Chondrocyte (in vitro differentiated cells): ENCODE measurements at regions not wholly inside any gene's neighbourhood (a gene's known extent, or its start where the extent isn't known, plus 50 kb on each side); places are given as distances from the start of the nearest gene placed in this dataset.
"Not testable (repeated sequence)": the region's sequence is repeated elsewhere in the genome, so short reads cannot be mapped to it uniquely, and the experiment has no call there.

Experiments
- DNase-seq: peaks from one replicate; pipeline ENCODE4 v3.0.0; 2021; ENCODE audit warnings: mixed read lengths, low spot score
- H3K27ac Mint-ChIP-seq: one replicate; pipeline ENCODE4 v1.8.0; 2021; ENCODE audit warnings: mild to moderate bottlenecking, moderate library complexity, mixed read lengths; ENCODE audit not compliant: unreplicated experiment
- H3K27me3 Mint-ChIP-seq: 2 replicates; pipeline ENCODE4 v1.8.0; 2021; ENCODE audit warnings: low read depth, mixed read lengths
- H3K36me3 Mint-ChIP-seq: 2 replicates; pipeline ENCODE4 v1.8.0; 2021; ENCODE audit warnings: low read depth, mixed read lengths
- H3K4me1 Mint-ChIP-seq: 2 replicates; pipeline ENCODE4 v1.8.0; 2021; ENCODE audit warnings: low read depth, mild to moderate bottlenecking, mixed read lengths
- H3K4me3 Mint-ChIP-seq: one replicate; pipeline ENCODE4 v1.8.0; 2021; ENCODE audit warnings: mild to moderate bottlenecking, moderate library complexity, mixed read lengths; ENCODE audit not compliant: unreplicated experiment
- H3K9me3 Mint-ChIP-seq: 2 replicates; pipeline ENCODE4 v1.8.0; 2021; ENCODE audit warnings: low read depth, mixed read lengths
- TF ChIP-seq, protein P1 (sequence below): fragments of 200-600 bp; sonication (generic); IDR thresholded peaks from 2 replicates; pipeline ENCODE4 v1.5.0; 2021; ENCODE audit warnings: antibody characterized with exemption, mild to moderate bottlenecking, moderate library complexity

GRCh38 chr2:49737606-49738005 lies 583.3 kb upstream of the FSHR start:
- no peak for DNase-seq
- H3K27me3 Mint-ChIP-seq = no peaks in the 10 kb centered on the region
- no peaks in the 10 kb centered on the region for H3K36me3 Mint-ChIP-seq
- H3K4me3 Mint-ChIP-seq = no peak overlapping the region
- no peaks in the 10 kb centered on the region for H3K4me1 Mint-ChIP-seq
- peaks cover 6% of the 10 kb centered on the region for H3K9me3 Mint-ChIP-seq
- H3K27ac Mint-ChIP-seq = no peak overlapping the region
- TF ChIP-seq, protein P1, sequence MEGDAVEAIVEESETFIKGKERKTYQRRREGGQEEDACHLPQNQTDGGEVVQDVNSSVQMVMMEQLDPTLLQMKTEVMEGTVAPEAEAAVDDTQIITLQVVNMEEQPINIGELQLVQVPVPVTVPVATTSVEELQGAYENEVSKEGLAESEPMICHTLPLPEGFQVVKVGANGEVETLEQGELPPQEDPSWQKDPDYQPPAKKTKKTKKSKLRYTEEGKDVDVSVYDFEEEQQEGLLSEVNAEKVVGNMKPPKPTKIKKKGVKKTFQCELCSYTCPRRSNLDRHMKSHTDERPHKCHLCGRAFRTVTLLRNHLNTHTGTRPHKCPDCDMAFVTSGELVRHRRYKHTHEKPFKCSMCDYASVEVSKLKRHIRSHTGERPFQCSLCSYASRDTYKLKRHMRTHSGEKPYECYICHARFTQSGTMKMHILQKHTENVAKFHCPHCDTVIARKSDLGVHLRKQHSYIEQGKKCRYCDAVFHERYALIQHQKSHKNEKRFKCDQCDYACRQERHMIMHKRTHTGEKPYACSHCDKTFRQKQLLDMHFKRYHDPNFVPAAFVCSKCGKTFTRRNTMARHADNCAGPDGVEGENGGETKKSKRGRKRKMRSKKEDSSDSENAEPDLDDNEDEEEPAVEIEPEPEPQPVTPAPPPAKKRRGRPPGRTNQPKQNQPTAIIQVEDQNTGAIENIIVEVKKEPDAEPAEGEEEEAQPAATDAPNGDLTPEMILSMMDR = no peak

DNA sequence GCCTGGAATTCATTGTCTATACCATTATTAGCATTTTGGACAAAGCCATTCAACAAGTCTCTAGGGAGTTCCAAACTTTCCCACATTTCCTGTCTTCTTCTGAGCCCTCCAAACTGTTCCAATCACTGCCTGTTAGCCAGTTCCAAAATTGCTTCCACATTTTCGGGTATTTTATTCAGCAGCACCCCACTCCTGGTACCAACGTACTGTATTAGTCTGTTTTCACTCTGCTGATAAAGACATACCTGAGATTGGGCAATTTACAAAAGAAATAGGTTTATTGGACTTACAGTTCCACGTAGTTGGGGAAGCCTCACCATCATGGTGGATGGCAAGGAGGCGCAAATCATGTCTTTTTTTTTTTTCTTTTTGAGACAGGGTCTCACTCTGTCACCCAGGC lies 578.6 kb upstream of the FSHR start:
- H3K36me3 Mint-ChIP-seq, H3K4me1 Mint-ChIP-seq, H3K27ac Mint-ChIP-seq, DNase-seq, H3K4me3 Mint-ChIP-seq, H3K27me3 Mint-ChIP-seq: not testable (repeated sequence)
- H3K9me3 Mint-ChIP-seq = peaks cover 11% of the 10 kb centered on the region

GRCh38 chr2:49719241-49719640 lies 564.9 kb upstream of the FSHR start:
- no peak for DNase-seq
- TF ChIP-seq, protein P1 = no peak
- Mint-ChIP-seq H3K4me1 (no peaks in the 10 kb centered on the region), H3K4me3 (no peak overlapping the region), H3K36me3 (no peaks in the 10 kb centered on the region), H3K9me3 (no peaks in the 10 kb centered on the region), H3K27ac (no peak overlapping the region), H3K27me3 (peaks cover 5% of the 10 kb centered on the region)

DNA sequence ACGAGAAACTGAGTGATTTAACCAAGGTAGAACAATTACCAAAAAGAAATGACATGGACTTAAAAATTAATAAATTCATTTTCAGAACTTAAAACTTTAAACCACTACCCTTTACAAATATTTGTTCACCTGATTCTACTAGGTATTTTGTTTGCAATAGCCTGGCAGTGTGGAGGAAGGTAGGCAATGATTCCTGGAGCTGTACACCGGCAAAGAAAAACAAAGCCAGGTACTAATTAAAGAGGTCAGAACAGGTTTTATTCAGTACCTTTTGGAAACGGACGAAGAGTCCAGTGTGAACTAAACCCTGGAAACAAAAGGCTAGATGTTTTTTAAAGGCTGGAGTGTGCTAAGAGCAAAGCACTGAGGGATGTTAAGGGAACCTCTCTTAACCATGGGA lies 561.3 kb upstream of the FSHR start:
- Mint-ChIP-seq H3K4me3 (no peak overlapping the region), H3K27ac (no peak overlapping the region), H3K36me3 (no peaks in the 10 kb centered on the region), H3K9me3 (no peaks in the 10 kb centered on the region), H3K27me3 (peaks cover 12% of the 10 kb centered on the region), H3K4me1 (no peaks in the 10 kb centered on the region)
- no peak for DNase-seq
- TF ChIP-seq, protein P1 = no peak

DNA sequence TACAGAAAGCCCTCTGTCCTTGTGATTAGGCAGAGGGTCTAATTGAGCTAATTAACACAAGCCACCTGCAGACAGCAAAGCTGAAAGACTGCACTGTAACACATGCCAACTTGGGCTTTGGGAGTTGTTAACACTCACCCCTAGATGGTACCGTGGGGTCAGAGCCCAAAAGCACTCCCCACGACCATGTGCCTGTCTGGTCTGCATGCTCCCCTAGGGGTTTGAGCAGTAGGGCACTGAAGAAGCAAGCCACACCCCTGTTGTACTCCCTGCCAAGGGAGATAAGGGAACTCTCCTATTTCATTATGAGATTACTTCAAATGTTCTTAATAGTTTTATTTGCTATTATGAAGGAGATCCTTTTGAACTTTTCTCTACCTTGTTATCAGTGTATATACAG lies 560.1 kb upstream of the FSHR start:
- TF ChIP-seq, protein P1 = no peak
- peaks cover 14% of the 10 kb centered on the region for H3K27me3 Mint-ChIP-seq
- no peaks in the 10 kb centered on the region for H3K4me1 Mint-ChIP-seq
- no peak overlapping the region for H3K27ac Mint-ChIP-seq
- no peak for DNase-seq
- no peaks in the 10 kb centered on the region for H3K9me3 Mint-ChIP-seq
- H3K4me3 Mint-ChIP-seq = no peak overlapping the region
- H3K36me3 Mint-ChIP-seq = no peaks in the 10 kb centered on the region

DNA sequence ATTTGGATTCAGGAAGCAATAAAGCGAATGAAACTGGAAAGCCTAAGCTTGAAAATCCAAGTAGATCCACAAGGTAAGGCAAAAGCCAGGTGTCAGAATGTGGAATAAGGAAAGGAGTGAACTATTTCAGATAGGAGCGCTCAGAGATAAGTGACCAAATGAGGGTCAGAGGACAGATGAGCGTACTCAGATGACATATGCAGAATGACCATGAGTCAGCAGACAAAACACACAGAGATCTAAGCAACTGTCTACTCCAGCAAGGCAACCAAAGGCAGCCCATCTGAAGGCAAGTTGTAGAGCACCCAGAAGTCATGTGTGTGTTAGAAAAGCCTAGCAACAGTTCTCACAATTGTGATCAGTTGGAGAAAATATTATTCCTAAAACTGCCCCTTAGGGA lies 548.4 kb upstream of the FSHR start:
- H3K4me1 Mint-ChIP-seq = no peaks in the 10 kb centered on the region
- H3K27me3 Mint-ChIP-seq = peaks cover 5% of the 10 kb centered on the region
- no peaks in the 10 kb centered on the region for H3K9me3 Mint-ChIP-seq
- TF ChIP-seq, protein P1 = no peak
- H3K36me3 Mint-ChIP-seq = no peaks in the 10 kb centered on the region
- H3K27ac Mint-ChIP-seq = no peak overlapping the region
- DNase-seq = no peak
- no peak overlapping the region for H3K4me3 Mint-ChIP-seq
